Cardiac fibroblast (primary cell): ENCODE measurements at regions not wholly inside any gene's neighbourhood (a gene's known extent, or its start where the extent isn't known, plus 50 kb on each side); places are given as distances from the start of the nearest gene placed in this dataset.
A peak's percentile ranks its signal among the peaks of the same experiment; 100 is the strongest.
"Not testable (repeated sequence)": the region's sequence is repeated elsewhere in the genome, so short reads cannot be mapped to it uniquely, and the experiment has no call there.

Experiments
- DNase-seq, 2 donors: peaks; one replicate each; pipeline versions ENCODE4 v3.0.0 to v3.0.0-alpha.2; 2010; ENCODE audit warnings: low read depth in 2 of 2
- H3K4me3 ChIP-seq, 2 donors: replicated peaks in 1 of 2; 1 replicate in 1 of 2; 2 replicates in 1 of 2; pipeline ENCODE4 v1.5.1; 2011; ENCODE audit warnings: low read depth in 2 of 2, low read length in 2 of 2, mild to moderate bottlenecking in 2 of 2, moderate library complexity in 1 of 2
- TF ChIP-seq, protein P1 (sequence below): IDR thresholded peaks from one replicate; pipeline ENCODE4 v1.5.1; 2011; ENCODE audit warnings: low read depth, mild to moderate bottlenecking, low read length, inconsistent platforms

GRCh38 chr5:142520885-142521284 is 165.0 kb downstream of the FGF1 start:
- no peak for DNase-seq
- H3K4me3 ChIP-seq: no peak overlapping the region
- TF ChIP-seq, protein P1, sequence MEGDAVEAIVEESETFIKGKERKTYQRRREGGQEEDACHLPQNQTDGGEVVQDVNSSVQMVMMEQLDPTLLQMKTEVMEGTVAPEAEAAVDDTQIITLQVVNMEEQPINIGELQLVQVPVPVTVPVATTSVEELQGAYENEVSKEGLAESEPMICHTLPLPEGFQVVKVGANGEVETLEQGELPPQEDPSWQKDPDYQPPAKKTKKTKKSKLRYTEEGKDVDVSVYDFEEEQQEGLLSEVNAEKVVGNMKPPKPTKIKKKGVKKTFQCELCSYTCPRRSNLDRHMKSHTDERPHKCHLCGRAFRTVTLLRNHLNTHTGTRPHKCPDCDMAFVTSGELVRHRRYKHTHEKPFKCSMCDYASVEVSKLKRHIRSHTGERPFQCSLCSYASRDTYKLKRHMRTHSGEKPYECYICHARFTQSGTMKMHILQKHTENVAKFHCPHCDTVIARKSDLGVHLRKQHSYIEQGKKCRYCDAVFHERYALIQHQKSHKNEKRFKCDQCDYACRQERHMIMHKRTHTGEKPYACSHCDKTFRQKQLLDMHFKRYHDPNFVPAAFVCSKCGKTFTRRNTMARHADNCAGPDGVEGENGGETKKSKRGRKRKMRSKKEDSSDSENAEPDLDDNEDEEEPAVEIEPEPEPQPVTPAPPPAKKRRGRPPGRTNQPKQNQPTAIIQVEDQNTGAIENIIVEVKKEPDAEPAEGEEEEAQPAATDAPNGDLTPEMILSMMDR: no peak

DNA sequence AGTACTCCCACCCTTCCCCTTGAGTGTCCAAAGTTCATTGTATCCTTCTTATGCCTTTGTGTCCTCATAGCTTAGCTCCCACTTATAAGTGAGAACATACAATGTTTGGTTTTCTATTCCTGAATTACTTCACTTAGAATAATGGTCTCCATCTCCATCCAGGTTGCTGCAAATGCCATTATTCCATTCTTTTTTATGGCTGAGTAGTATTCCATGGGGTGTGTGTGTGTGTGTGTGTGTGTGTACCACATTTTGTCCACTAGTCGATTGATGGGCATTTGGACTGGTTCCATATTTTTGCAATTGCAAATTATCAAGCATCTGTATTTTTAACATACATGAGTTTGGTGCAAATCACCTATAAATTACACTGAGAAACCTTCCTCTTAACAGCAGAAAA is 166.0 kb downstream of the FGF1 start:
- not testable (repeated sequence) for DNase-seq, H3K4me3 ChIP-seq

- no peak overlapping the region for H3K4me3 ChIP-seq
- TF ChIP-seq, protein P1: no peak
- no peak for DNase-seq
Measured at GRCh38 chr5:142517840-142518239, 168.1 kb downstream of the FGF1 start.

DNA sequence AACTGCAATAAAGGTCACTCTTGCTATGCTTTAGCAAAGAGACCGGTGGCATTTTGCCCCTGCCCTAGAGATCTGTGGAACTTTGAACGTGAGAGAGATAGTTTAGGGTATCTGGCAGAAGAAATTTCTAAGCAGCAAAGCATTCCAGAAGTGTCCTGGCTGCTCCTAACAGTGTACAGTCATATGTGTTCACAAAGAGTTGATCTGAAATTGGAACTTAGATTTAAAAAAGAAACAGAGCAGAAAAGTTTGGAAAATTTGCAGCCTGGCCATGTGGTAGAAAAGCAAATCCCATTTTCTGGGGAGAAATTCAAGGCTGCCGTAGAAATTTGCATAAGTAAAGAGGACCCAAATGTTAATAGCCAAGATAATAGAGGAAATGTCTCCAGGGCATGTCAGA is 169.2 kb downstream of the FGF1 start:
- no peak overlapping the region for H3K4me3 ChIP-seq
- DNase-seq: no peak
- TF ChIP-seq, protein P1: no peak

DNA sequence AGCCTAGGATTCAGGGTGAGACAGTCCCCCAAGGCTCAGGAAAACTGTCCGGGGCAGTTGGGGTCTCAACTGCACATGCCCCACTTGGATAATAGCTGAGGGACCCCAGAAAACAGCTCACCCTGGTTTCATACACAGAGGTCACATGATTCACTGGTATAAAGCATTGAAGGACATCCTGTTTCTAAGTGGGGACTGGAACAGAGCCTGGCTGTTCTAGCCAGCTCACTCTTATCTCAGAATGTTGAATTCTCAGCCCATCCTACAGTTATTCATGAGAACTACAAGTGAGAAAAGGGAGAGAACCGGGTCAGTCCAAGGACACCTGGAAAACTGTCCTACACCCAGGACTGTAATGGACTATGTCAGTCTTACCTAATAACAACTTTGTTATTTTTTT is 170.9 kb downstream of the FGF1 start:
- no peak overlapping the region for H3K4me3 ChIP-seq
- TF ChIP-seq, protein P1: no peak
- DNase-seq: peak in 1 of 2 donors; percentile 65

DNA sequence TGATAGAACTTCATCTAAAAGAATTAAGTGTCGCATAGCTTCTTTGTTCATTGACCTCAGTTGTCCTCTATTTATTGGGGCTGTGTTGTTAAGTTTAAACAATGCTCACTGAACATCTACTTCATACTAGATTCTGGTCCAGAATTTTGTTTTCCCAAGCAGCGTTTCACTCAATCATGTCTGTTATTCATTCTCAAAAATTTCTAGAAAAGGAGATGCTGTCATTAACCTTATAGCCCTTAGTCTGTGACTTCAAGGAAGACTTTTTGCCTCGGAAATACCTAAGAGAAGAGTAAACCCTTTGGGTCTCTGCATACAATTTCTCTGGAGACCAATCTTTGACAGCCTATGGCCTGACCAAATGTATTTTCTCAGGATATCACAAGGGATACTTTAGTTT is 171.7 kb downstream of the FGF1 start:
- H3K4me3 ChIP-seq: no peak overlapping the region
- DNase-seq: peak in 1 of 2 donors; percentile 57
- TF ChIP-seq, protein P1: no peak

GRCh38 chr5:142512043-142513042 is 173.5 kb downstream of the FGF1 start:
- no peak overlapping the region for H3K4me3 ChIP-seq
- DNase-seq: peak; percentile 62 to 72
- TF ChIP-seq, protein P1: no peak
